B cell (primary cell): ENCODE measurements at regions not wholly inside any gene's neighbourhood (a gene's known extent, or its start where the extent isn't known, plus 50 kb on each side); places are given as distances from the start of the nearest gene placed in this dataset.

ENCODE experiments used
- CTCF ChIP-seq: fragments of 200-600 bp; IDR thresholded peaks from one replicate; pipeline ENCODE4 v1.8.0; 2022; ENCODE audit warnings: antibody characterized with exemption, mild to moderate bottlenecking
- EZH2 ChIP-seq: IDR thresholded peaks from 2 replicates; pipeline ENCODE4 v1.6.1; 2012; ENCODE audit warnings: borderline replicate concordance, low read depth, mild to moderate bottlenecking, moderate library complexity, low read length; ENCODE audit not compliant: insufficient read depth, poor library complexity, severe bottlenecking

- TF ChIP-seq CTCF (no peak), EZH2 (no peak)
Observed at GRCh38 chr18:61657066-61657732, 235.6 kb downstream of the RNF152 start.
